ENCODE measurements at regions not wholly inside any gene's neighbourhood (a gene's known extent, or its start where the extent isn't known, plus 50 kb on each side); places are given as distances from the start of the nearest gene placed in this dataset.

GRCh38 chr5:167861129-167861927 is 430.1 kb upstream of the WWC1 start:
- Histone ChIP-seq H3K4me1 (ENCODE audit: control insufficient read depth, extremely low read depth, insufficient read depth, low read length) (no peaks in the 10 kb centered on the region), H3K27ac (ENCODE audit: insufficient read depth, low read depth, low read length) (no peak overlapping the region), H3K4me2 (ENCODE audit: insufficient read depth, low read length) (no peak overlapping the region), H2AFZ (ENCODE audit: low read depth, low read length) (no peak overlapping the region), H3K27me3 (ENCODE audit: control insufficient read depth in 2 of 2, insufficient read depth in 2 of 2, low read length in 2 of 2) (no peaks in the 10 kb centered on the region), H3K79me2 (ENCODE audit: control insufficient read depth, insufficient read depth, low read length) (no peaks in the 10 kb centered on the region), H3K9ac (replicated peaks; ENCODE audit: extremely low read depth, insufficient read depth, low read length) (no peak overlapping the region), H3K36me3 (ENCODE audit: control insufficient read depth in 2 of 2, extremely low read depth in 1 of 2, insufficient read depth in 2 of 2, low read length in 2 of 2) (no peaks in the 10 kb centered on the region), H4K20me1 (replicated peaks; ENCODE audit: control insufficient read depth, extremely low read depth, insufficient read depth, low read length) (no peaks in the 10 kb centered on the region), H3K4me3 (replicated peaks in 1 of 3; ENCODE audit: insufficient read depth in 1 of 3, low read depth in 1 of 3, low read length in 3 of 3) (no peak overlapping the region), H3K9me3 (replicated peaks; ENCODE audit: control insufficient read depth, insufficient read depth, low read length) (no peaks in the 10 kb centered on the region), H3K9me1 (replicated peaks; ENCODE audit: control insufficient read depth, extremely low read depth, insufficient read depth, low read length) (no peaks in the 10 kb centered on the region)
- intact Hi-C loops (cut with micrococcal nuclease) (no loop called here), dilution Hi-C loops (cut with MboI; ENCODE audit: extremely low pct_ligation_motif_present, low sequenced_read_pairs) (no loop called here)
- ChIA-PET POLR2A (no interaction called here), CTCF (no interaction called here)
- FAIRE-seq: no peak
- TF ChIP-seq EZH2 (IDR thresholded peaks at IDR 0.05; ENCODE audit: borderline replicate concordance, low read depth, low read length, severe bottlenecking) (no peak), FOS (IDR thresholded peaks at IDR 0.05; ENCODE audit: borderline replicate concordance, insufficient read depth, low read length) (no peak), POLR2AphosphoS5 (IDR thresholded peaks at IDR 0.05; ENCODE audit: insufficient read depth, low read depth, low read length) (no peak), JUN (IDR thresholded peaks at IDR 0.05; ENCODE audit: borderline replicate concordance, insufficient read depth, insufficient read length, low read depth) (no peak), MAX (IDR thresholded peaks at IDR 0.05; ENCODE audit: insufficient read depth, insufficient read length) (no peak), MYC (IDR thresholded peaks at IDR 0.05; ENCODE audit: low read depth, low read length) (no peak), CTCF (IDR thresholded peaks at IDR 0.05; ENCODE audit: extremely low read depth in 1 of 2, insufficient read depth in 1 of 2, low read depth in 1 of 2, low read length in 2 of 2) (no peak), POLR2A (IDR thresholded peaks at IDR 0.05; ENCODE audit: low read depth, low read length) (no peak)
- no peak for DNase-seq (ENCODE audit: low read depth, low spot score)
- no TSS peak for BruUV-seq (replicated peaks)

Measured in endothelial cell of umbilical vein (primary cell).